Gastroesophageal sphincter (tissue), 3 donors: ENCODE measurements at regions not wholly inside any gene's neighbourhood (a gene's known extent, or its start where the extent isn't known, plus 50 kb on each side); places are given as distances from the start of the nearest gene placed in this dataset.

ENCODE experiments used
- CTCF ChIP-seq, 4 experiments: fragments of 200-600 bp in 2 of 4; fragments of 450-650 bp in 2 of 4; sonication (generic) in 1 of 4; IDR thresholded peaks; one replicate each; pipeline ENCODE4 v1.5.1; 2017 to 2019; ENCODE audit warnings: antibody characterized with exemption in 4 of 4, mild to moderate bottlenecking in 2 of 4, moderate library complexity in 2 of 4
- EP300 ChIP-seq: sonication (generic); formaldehyde crosslinking; IDR thresholded peaks from one replicate; pipeline ENCODE4 v1.6.1; 2017; ENCODE audit warnings: antibody characterized with exemption, mild to moderate bottlenecking
- POLR2A ChIP-seq, 2 donors: fragments of 450-650 bp; IDR thresholded peaks; one replicate each; pipeline ENCODE4 v1.6.1; 2017; ENCODE audit warnings: antibody characterized with exemption in 2 of 2, mild to moderate bottlenecking in 2 of 2, moderate library complexity in 1 of 2

GRCh38 chr3:194272861-194273742 lies 78.0 kb downstream of the CPN2 start:
- TF ChIP-seq CTCF (IDR thresholded peaks at IDR 0.05) (no peak), POLR2A (IDR thresholded peaks at IDR 0.05) (no peak), EP300 (no peak)
